GM18508 (cell line): ENCODE measurements at regions not wholly inside any gene's neighbourhood (a gene's known extent, or its start where the extent isn't known, plus 50 kb on each side); places are given as distances from the start of the nearest gene placed in this dataset.
"Not testable (repeated sequence)": the region's sequence is repeated elsewhere in the genome, so short reads cannot be mapped to it uniquely, and the experiment has no call there.

Experiments used
- ATAC-seq: cut with Tn5 transposase; IDR thresholded peaks from one replicate; pipeline ENCODE4 v1.9.1; 2021; ENCODE audit warnings: moderate number of reproducible peaks; ENCODE audit not compliant: insufficient read depth, unreplicated experiment

DNA sequence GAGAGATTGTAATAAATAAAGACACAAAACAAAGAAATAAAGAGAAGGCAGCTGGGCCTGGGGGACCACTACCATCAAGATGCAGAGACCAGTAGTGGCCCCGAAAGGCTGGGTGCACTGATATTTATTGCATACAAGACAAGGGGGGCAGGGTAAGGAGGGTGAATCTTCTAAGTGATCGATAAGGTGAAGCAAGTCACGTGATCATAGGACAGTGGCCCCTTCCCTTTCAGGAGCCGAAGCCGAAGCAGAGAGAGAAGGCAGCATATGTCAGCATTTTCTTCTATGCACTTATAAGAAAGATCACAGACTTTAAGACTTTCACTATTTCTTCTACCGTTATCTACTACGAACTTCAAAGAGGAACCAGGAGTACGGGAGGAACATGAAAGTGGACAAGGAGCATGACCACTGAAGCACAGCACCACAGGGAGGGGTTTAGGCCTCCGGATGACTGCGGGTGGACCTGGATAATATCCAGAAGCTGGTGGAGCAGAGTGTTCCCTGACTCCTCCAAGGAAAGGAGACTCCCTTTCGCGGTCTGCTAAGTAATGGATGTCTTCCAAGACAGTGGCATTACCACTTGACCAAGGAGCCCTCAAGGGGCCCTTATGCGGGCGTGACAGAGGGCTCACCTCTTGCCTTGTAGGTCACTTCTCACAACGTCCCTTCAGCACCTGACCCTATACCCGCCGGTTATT, 126.4 kb downstream of the RBM46 start:
- not testable (repeated sequence) for ATAC-seq

DNA sequence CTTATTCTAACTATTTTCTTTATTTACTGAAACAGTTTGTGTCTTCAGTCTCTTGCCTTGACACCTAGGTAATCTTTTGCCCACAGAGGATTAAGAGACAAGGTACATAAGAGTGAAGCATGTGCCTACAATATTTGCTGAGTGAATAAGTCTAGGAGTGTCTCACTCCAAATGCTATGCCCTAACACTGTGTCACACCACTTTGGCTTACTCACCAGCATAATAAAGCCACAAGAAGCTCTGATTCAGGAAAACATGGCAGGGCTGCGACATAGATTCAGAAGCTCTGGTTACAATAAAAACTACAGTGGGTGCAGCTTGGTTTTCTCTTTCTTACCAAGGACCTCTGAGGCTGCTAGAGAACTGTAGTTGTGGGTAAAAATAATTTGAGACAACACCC, 127.1 kb downstream of the RBM46 start:
- no peak for ATAC-seq

DNA sequence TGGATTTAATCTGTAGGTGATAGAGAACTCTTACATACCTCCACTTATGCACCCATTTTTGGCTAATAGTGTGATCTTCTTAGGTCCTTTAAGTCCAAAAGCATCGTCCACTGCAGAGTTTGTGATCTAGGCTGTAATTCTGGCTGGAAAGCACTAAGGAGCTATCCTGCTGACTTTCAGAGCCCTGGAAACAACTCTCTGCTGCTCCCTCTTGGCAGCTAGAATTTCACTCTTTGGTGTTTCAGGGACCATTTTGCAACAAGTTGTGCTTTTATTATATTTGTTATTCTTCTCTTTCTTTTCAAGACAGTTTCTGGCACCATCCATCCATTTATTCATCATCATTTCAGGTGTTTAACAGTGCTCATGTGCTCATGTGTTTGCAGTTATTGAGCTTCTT, 130.0 kb downstream of the RBM46 start:
- no peak for ATAC-seq

DNA sequence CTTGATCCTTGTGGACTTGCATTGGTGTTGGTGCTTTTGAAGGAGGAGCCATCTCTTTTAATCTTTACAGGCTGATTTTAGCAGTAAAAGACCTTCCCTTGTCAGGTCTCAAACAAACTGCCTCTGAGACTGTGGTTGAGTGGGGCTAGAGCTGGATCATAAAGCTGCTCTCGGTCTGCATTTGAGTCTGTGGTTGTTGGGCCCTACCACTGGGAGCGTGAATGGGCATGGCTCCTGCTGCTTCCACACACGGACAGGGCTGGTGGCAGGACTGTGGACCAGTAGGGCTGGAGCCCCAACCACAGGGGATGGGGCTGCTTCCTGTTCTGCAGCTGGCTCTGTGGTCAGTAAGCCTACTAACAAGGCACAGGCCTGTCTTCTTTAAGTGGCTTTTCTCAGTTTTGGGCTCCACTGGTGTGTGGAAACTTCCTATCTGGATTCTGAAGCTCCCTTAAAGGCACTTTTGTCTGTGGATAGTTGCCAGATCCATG, 130.6 kb downstream of the RBM46 start:
- no peak for ATAC-seq

DNA sequence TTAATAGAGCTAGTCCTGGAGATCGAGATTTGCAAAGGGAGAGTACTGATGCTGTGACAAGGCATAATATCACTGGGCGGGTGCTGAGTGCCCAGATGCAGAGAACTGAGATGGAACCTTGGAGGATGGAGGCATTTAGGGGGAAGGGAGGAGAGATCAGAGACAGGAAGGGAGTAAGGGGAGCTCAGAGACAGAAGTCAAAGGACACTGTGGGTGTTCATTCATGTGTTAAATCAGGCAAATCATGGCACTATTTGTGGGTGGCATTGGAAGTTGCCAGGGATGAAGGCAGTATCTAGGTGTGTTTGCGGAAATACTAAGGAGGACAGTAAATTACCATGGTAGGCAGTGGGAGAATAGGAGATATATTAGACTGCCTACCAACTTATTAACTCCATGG, 135.0 kb downstream of the RBM46 start:
- no peak for ATAC-seq

DNA sequence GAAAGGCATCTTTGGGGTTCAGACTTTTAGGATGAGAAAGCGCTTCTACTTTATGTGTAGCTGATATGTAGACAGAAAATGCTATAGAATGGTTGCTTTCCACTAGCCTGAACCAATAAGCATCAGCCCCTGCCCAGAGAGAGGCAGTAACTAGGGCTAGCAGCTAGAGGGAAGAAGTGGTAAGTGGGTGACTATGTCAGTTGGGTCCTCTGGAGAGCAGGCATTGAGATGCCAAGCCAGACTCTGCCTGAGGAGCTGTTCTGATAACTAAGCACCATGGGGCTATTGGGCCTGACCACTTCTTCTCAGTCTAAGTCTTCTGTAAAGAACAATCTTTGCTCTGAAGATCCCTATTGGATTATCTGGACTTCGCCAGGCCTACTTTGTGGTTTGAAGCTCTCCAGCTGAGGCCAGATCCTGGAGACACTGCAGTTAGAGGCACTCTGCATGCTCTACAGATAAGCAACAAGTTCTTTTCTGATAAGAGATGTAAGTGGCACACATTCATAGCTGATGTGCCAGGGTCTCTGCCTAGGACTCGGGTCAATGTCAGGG, 146.1 kb downstream of the RBM46 start:
- ATAC-seq = no peak

DNA sequence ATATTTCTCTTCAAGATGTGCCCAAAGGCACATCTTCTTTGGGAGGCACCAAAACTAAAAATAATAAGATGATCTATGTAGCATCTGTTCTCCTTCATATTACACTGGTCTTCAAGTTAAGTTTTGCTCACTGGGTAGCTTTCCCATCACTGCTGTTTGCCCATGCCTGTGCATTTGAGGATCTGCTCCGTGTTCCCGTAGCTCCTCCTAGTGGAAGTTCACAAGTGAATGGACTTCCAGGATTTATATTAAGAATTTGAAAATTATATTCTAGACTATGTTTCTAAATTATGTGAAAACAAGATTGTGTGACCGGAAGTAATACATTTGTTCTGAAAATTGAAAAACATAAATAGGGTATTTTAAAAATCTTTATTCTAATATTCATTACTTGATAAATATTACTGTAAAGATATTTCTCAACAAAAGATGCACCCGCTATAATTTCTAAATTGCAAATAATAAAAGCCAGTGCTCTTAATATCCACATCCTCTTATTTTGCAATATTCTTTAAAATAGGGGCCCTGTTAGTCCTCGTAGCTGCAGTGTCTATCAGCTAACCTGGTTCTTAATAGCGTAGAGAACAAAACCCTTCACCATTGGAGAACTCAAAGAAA, 147.7 kb downstream of the RBM46 start:
- ATAC-seq = no peak

DNA sequence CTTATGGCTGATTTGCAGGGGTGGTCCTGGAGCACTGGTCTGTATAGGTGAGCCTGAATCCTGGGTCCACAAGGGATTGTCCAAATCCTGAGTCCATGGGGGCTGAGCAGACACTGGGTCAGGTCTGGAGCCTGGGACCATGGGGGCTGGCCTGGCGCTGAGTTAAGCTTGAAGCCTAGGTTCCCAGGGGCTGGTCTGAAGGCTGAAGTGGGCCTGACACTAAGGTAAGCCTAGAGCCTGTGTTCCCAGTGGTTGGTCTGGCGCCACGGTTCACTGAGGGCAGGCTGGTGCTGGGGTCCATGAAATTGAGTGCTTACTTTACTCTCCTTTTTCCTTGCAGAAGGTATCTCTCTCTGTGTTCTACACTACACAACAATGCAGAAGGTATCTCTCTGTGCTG, 155.8 kb downstream of the RBM46 start:
- ATAC-seq = no peak

DNA sequence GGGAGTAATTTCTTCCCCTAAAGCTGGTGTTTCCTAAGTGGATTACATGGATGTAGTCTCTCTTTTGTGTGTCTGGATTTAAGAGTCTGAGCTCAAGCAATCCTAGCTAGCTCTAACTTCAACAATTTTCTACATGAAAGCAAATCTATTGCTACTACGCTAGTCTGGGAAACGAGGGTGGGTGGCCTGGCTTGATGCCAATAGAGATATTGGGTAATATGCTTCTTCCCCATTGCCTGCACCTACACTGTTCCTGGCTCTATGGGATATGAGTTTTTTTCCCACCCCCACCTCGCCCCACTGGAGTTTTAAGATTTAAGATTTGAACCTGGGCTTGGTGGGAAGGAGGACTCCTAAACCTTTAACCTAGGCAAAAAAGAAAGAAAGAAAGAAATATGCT, 158.8 kb downstream of the RBM46 start:
- no peak for ATAC-seq

DNA sequence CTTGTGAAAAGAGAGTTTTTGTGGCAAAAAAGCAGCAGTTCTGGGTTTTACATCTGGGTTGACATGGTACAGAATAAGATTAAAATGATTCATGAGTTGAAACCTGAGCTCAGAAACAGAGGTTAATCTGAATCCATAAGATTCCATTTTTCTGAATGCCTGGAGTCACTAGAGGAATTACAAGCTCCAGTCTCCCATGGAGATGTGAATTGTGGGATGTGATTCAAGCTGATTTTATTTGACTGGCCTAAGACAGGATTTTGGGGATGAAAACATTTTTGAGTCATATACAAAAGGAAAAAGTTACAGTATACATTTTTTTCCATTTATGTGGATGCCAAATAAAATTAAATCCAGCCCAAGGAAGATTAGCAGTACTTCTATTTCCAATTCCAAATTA, 161.1 kb downstream of the RBM46 start:
- no peak for ATAC-seq

DNA sequence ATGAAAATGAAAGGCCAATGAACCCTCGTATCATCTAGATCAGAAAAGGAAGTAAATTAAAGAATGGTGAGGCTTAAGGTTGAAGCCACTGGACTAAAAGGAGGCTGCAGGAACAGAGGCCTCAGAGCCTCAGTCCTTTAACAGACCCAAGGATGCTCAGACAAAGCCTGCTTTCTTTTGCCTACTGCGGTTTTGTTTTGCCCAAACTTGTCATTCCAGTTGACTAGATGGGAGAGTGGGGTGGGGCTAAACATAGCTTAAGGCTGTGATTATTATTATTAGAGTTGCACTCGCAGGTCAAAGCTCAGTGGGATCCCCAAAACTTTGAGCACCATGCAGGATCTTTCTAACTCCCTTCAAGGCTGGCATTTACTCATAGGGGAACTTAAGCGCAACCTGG, 163.9 kb downstream of the RBM46 start:
- ATAC-seq = no peak

DNA sequence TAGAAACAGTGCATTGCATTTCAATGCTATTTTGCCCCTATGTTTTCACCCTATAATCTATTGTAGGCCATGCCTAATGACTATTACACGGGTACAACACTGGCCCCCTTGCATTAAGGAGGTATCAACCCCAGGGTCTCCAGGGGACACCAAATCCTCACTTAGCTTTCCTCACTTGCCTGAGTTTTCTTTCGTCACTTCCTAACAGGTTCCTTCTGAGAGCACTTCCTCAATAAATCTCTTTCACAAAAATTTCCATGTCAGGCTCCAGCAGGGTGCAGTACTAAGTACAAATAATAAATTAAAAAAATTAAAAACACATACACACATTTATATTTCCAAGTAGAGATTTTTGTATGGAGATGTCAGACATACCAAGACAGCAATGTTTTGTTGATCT, 165.0 kb downstream of the RBM46 start:
- no peak for ATAC-seq

DNA sequence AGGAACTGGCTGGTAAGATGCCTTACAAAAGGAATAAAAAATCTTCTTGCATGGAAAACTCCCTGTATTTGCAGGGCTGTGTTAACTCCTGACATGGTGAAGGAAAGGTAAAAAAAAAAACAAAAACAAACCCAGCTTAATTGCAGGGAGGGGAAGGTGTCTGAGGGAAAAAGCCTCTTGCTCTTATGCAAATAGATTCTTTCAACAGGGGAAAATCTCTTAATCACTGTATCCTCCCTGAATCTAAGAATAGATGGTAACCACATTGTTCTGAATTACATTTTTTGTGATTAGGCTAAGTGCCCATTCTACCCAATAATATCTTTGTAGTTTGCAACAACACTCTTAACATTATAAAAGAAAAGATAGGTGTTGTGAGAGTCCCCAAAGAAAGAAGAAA, 172.6 kb downstream of the RBM46 start:
- no peak for ATAC-seq

DNA sequence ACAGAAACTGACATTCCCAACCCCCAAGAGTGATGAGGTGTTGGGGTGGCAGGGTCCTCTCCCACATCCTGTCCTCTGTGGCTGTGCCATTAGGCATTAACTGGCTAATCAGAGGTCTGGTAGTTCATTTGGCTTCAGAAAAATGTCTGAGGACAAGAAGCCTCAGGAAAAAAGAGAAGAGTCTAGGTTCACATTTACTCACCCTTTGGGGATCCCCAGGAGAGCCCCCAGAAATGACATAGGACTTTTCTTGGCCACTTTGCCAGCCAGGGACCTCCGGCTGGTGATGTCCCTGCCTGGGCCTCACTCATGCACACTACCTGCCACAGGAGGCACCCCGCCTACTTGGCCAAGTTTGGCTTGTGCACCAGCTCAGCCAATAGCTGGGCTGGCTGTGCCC, 173.0 kb downstream of the RBM46 start:
- peak; percentile 54 for ATAC-seq

DNA sequence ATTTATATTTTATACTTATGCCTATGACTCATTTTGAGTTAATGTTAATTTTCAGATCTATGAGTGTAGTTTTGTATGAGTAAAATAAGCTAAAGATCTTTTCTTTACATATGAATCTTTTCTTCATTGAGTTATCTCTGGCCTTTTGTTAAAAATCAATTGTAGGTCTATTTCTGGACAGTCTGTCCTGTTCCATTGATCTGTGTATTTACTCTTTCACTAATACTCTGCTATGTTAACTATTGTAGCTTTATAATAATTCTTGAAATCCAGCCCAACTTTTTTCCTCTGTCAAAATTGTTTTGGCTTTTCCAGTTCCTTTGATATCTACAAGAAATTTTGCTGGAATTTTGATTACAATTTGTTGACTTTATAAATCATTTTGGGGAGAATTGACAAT, 177.0 kb downstream of the RBM46 start:
- ATAC-seq = no peak

DNA sequence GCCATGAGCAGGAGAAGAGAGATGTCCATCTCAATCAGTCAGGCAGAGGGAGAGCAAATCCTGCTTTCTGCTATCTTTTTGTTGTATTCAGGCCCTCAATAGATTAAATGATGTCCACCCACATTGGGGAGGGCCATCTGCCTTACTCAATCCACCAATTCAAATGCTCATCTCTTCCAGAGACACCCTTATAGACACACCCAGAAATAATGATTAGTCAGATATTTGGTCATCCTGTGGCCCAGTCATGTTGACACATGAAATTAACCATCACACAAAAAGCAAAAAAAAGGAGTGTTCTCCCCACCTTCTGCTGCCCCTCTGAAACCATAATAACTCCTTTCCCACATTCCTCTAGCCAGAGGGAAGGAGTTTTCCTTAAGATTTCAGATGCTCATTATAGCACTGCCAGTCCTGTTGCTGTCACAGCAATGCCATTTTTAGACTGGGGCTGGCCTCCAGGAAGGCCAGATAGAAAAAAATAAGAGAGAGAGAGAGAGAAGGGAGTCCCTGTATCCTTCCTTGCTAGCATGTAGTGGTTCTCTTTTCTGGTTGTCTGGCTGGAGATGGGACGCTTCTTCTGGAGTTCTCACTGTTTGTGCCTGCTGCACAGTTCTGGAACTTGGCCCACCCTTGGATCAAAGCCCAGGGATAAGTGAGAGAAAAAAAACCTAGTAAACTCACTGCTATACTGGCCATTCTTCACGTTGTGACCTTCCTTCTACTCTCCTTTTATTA, 177.7 kb downstream of the RBM46 start:
- ATAC-seq = no peak

DNA sequence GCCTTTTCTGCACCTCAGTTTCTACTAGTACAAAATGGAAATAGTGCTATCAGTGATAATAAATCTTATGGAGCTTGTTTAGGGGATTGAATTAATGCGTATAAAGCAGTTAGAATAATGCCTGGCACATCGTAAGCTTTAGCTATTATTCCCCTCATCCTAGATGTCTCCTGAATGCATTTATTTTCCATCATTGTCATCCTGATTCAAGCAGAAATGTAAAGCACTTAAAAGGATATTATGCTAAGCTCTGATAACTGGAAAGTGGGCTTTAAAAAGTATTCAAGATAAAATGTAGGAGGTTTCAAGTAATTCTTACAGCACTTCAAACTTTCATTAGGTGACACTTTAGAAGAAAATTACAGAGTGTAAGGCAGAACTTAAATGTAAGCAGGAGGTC, 178.7 kb downstream of the RBM46 start:
- no peak for ATAC-seq

DNA sequence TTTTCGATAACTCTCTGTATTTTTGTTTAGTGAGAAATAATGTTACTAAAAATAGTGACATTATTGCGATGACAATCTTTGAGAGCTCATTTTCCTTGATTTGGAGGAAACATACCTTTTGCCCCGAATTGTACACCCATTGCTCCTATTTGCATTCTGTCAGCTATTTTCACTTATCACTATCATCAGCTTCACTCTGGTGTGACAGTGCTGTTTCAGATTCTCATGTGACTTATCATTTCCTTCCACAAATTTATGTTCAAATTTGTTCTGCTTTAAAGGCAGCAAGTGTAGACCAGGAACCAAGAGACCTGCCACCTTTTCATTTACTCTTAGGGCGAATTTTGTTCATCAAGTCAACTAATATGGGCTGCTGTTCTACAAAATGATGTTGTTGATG, 179.4 kb downstream of the RBM46 start:
- no peak for ATAC-seq

DNA sequence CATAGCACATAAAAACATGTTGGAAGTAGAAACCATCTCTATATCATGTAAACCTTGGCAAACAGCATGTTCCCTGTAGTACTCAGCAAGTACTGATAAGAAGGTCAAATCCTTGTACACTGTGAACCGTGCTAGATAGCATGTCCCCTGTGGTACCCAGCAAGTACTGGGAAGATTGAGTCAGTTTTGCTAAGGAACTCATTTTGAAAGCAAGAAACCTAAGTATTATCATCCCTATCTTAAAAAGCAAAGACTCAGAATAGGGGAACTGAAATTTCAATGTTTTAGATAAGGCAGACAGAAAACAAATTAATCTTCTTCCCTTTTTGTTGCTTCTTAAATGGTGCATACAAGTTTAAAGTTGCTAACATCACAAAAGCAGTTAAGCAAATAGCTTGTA, 180.2 kb downstream of the RBM46 start:
- peak; percentile 99 for ATAC-seq

DNA sequence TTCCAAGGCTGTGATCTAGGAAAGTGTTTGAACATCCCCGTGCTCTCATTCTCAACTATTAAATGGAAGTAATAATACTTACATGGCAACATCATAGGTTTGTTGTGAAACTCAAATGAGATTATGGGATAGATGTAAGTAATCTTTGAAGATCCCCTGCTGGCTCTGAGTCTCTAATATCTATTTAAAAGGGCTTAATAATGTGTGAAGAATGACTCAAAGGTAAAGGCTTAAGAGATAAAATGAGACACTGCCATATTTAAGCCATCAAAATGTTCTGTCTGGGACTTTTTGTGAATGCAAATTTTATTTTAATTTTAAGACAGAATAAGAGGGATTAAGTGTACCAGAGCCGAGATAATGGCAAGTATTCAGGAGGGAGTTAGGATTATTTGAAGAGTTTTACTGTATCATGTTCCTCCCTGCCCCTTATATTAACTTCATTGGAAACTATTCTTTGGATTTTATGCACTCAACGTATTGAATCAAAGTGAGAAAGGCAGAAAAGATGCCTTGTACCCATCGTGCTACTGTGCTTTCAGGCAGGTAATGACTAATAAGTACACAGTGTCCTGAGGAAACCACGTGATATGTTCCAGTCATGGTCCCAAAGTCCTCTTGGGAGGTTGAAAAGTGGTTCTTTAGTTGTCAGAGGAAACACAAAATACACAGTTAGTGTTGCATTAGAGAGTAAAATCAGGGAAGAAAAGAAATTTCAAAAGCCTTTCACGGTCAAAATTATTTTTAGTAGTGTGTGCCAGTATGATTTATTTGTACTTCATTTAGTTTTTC, 192.4 kb downstream of the RBM46 start:
- no peak for ATAC-seq
